Urothelium cell line (cell line): ENCODE measurements at regions not wholly inside any gene's neighbourhood (a gene's known extent, or its start where the extent isn't known, plus 50 kb on each side); places are given as distances from the start of the nearest gene placed in this dataset.
A peak's percentile ranks its signal among the peaks of the same experiment; 100 is the strongest.

Source experiments
- DNase-seq: peaks from one replicate; pipeline ENCODE4 v3.0.0; 2011; ENCODE audit warnings: low spot score, mixed read lengths
- FAIRE-seq: peaks from 2 replicates; lab custom pipeline; 2011; peaks lifted over from hg19 to GRCh38; lab: Jason Lieb, UNC

GRCh38 chrX:38856670-38857265 is 55.5 kb downstream of the MID1IP1 start:
- no peak for DNase-seq
- FAIRE-seq, result no peak

DNA sequence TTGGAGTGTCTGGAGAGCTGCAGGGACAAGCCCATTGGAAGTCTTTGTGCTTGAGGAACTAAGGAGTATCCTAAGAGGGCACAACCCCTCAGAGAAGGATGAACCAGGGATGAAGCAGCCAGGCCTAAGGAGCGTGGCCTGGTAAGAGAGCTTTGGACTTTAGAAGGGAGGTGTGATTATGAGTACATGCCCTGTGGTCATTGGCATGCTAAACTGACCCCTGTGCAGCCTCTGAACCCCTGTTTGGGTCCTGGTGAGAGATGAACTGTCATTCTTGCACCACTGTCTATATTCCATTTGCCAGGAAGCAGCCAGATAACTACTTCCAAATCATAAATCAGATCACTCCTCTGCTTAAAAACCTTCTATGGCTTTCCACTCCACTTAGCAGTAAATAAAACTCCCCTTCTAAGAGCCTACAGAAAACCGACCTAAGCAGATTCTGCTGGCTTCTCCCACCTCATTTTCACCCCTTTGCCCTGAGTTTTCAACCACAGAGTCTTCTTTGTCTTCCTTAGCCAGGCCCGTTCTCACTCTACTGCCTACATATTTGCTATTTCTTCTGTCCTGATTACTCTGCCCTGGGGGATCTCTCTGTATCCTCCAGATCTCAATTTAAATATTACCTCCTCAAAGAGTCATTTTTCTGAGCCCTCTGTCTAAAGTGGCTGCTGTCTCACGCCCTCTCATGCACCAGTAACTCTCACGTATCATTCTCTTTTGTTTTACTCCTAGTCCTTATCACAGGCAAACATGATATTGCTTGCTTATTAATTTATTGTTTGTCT is 56.7 kb downstream of the MID1IP1 start:
- DNase-seq, result no peak
- FAIRE-seq, result no peak

DNA sequence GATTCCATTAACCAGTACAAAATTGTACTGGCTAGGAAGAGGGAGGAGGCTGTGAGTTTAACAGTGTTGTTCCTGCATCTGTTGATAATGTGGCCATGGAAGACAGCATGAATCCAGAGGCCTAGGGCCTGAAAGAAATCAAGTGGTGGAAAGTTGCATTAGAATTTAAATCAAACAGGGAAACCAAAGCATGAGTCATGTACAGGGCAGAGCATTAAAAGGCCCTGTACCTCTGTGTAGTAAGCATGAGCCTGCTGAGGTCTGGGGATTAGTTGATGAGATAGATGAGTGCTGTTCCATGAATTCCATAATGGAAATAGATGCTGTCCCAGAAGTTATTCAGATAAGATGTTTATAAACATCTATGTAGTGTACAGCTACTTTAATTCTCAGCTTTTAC is 58.3 kb downstream of the MID1IP1 start:
- DNase-seq, result no peak
- no peak for FAIRE-seq

DNA sequence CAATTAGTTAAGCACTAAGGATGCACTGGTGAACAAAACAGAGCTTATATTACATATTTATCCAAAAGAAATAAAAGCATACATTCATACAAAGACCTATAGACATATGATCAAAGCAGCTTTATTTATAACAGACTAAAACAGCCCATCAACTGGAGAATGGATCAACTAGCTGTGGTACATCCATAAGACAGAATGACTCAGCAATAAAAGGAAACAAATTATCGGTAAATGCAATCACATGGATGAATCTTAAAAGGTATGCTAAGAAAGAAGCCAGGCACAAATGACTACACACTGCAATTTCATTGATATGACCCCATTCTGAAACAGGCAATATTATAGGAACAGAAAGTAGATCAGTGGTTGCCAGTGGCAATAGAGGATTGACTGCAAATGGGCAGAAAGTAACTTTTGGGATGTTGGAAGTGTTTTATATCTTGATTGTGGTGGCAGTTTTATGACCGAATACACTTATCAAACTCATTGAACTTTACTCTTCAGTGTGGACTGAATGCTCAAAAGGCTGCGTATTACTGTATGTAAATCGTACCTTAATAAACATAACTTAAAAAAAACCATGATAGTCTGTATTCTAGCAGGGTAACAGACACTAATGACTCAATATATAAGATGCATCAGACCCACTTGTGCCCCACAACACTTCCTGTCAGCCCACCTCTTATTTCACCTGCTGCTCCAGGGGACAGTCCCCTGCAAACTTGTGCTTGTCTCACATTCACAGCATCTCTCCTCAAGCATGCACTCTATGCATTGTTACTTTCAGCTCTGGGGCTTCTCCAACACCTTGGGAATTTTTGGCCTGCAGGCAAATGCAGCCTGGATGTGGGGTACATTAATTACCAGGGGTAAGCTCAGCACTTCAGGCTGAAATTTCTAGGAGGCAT is 59.1 kb downstream of the MID1IP1 start:
- FAIRE-seq, result no peak

DNA sequence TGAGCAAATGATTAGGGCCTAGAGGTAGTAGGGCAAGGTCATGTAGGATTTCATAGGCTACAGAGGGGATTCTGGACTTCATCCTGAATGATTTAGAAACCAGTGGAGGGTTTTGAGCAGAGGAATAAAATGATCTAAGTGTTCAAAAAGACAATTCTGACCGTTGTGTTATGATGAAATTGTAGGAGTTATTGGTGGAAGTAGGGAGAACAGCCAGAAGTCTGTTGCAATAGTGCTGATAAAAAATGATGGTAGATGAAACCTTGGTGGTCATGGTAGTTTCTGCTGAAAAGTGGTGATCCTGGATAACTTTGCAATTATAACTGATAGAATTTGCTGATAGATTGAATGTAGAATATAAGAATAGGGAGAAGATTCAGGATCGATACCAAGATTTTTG is 60.2 kb downstream of the MID1IP1 start:
- DNase-seq (no peak), FAIRE-seq (no peak)

More for the DNA sequence above, 59.1 kb downstream of the MID1IP1 start:
- DNase-seq, result no peak

- FAIRE-seq (no peak), DNase-seq (no peak)
Observed at GRCh38 chrX:38862100-38862499, 60.8 kb downstream of the MID1IP1 start.

GRCh38 chrX:38864165-38864564 is 62.9 kb downstream of the MID1IP1 start:
- DNase-seq, result no peak
- no peak for FAIRE-seq

GRCh38 chrX:38868321-38868720 is 67.1 kb downstream of the MID1IP1 start:
- no peak for DNase-seq
- FAIRE-seq, result no peak

DNA sequence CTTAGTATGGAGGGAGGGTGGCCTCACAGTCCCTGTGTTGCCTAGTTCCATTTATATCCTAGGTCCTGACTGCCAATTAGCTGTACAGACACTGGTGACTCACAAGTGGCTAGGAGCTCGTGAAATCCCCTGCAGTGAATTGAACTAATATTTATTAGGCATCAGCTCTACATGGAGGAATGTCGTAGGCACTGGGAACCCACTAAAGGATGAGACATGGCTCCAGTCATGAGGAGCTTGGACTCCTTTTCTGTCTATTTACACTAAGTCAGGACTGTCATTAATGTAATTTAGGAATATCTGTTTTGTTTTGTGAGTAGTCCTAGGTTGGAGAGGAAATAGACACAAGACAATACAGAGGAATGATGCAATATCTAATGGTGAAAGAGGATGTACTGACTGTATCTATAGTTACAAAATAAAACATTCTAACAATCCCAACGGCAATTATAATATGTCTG is 67.7 kb downstream of the MID1IP1 start:
- no peak for FAIRE-seq
- DNase-seq, result peak; percentile 8

GRCh38 chrX:38870361-38870895 is 69.2 kb downstream of the MID1IP1 start:
- FAIRE-seq (no peak), DNase-seq (no peak)

- DNase-seq (no peak), FAIRE-seq (no peak)
Observed at GRCh38 chrX:38871129-38872029, 70.1 kb downstream of the MID1IP1 start.

GRCh38 chrX:38877366-38877765 is 76.1 kb downstream of the MID1IP1 start:
- DNase-seq (no peak), FAIRE-seq (no peak)

DNA sequence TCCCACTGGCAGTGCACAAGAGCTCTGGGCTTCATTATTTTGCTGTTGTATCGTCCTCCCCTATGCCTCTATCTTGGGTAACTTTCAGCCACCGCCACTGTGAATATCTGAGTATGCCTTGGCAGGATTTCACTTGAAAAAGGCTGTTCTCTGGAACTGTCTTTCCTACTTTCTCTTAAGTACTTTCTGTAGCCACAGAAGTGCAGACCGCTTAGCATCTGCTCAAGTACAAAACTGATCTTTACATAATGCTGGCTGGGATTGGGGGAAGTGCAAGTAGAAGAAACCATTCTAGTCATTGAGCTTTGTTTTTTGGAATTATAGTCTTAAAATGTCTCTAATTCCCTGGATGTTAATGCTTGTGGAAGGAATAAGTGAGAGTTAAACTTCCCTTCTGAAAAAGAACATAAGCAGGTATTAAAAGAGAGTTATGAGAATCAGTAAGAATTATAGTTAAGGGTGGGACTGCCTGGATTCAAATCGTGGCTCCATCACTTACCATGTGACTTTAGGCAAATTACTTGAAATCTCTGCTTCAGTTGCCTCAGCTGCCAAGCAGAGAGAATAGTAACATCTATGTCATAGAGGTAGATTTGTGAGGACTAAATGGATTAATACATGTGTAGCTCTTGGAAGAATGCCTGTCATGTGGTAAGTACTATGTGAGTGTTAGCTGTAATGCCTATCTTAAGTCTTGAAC is 77.5 kb downstream of the MID1IP1 start:
- FAIRE-seq (no peak), DNase-seq (no peak)

DNA sequence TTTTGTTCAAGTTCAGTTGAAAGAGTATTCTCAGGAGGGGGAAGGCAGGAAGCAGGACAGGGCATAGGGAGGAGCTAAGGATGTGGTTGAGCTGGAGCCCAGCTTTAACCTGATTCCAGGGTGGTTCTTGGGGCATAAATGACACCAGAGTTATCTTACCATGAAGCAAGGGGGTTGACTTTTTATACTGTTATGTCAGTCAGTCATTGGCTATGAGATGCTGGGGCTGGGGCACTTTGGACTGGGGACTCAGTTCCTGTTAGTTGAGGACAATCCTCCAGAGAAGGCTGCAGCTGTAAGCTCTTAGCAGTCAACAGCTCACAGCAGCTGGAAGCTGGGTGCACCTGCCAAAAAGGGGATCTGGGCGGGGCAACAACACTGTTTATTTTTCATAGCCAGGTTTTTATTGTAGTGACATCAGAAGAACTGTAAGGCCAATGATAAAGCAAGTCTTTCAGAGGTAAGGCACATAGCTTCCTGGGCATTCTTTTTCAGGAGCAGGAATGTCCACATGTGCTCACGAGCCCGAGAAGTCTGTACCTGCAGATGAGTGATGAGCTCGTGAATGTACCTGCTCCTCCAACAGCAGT is 78.5 kb downstream of the MID1IP1 start:
- no peak for FAIRE-seq
- no peak for DNase-seq

DNA sequence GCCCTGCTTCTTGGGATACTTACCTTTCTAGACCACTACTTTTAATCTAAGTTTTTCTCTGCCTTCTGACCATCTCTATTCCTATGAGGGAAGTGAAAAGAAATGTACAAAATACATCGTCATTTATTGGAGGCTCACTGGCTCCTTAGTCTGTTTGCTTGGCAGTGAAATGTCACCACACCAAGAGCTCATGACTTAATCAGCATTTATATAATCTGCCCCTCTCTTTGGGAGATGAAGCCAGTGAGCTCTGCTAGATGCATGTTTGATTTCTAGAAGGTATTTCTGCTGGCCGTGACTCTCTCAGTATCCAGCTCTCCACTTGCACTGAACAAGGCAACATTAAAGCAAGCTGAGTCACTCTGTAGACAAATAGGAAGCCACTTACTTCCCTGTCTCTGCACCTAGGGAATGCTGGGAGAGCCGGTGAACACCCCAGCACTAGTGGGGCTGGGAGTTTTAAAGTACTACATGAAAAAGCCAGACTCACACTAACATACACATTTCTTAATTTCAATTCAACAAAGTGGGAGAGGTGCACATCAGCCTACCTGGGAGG is 79.1 kb downstream of the MID1IP1 start:
- FAIRE-seq, result no peak

DNA sequence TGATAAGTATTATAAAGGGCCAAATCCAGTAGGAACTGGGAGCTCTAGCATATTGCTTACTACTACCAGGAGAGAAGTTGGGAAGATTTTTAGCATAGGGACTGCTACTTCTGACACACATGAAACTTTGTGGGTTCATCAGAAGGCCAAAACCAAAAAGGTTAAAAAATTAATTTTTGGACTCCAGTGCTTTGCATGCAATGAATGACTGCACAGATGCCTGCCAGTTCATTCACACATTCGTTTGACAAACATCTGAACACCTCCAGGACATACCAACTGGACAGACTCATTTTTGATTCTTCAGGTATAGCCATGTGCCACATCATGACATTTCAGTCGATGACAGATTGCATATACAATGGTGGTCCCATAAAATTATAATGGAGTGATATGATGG is 79.8 kb downstream of the MID1IP1 start:
- FAIRE-seq (no peak), DNase-seq (no peak)

More for the DNA sequence above, 79.1 kb downstream of the MID1IP1 start:
- DNase-seq, result no peak

DNA sequence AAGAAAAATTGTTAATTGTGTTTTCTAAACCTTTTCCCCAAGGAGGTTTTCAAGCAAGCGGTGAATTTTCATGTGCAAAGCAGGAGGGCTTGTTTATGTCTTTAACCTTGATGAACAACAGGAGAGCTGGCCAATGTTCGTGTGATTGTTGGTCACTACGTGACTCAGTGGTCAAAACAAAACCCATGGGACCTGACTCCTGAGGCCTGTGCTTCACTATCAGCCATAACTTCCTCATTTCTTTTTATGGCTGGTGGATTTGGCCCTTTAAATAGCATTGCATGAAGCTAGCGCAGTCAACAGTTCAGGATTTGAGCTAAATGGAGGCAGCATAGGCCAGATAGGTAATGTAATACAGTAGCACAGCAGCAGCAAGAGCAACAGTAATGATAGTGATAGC is 80.5 kb downstream of the MID1IP1 start:
- FAIRE-seq (no peak), DNase-seq (no peak)

DNA sequence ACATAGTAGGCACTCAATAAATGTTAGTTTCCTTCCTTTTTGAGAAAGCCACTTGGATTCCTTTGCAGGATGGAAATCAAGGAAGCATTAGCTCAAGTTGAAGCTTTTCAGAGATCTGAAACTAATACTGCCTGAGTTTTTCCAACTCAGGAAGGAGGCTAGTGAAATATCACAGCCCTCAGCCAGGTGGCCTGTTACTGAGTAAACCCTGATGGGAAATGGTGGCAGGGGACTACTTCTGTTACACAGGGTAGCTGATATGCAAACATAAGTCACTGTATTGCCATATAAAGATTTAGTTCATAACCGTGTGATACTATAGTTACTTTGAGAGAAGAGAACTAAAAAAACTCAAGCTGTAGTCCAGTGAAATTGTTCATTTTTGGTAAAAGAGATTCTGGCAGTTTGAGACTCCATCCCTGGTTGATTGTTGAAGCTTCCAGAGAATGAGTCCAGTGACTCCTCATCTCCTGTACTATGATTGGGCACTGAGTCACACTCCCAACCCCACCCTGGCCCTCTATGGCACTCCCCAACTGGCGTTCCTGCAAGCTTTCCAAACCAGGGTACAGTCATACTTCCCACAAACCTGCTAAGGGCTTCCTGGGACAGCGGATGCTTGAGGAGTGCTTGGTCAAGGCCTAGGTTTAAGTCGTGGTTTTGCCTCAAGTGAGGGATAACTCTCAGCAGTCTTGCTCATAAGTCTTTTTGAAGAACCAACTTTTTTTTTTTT is 81.8 kb downstream of the MID1IP1 start:
- DNase-seq, result peak; percentile 53
- no peak for FAIRE-seq
